GM23338 (cell line): ENCODE measurements at regions not wholly inside any gene's neighbourhood (a gene's known extent, or its start where the extent isn't known, plus 50 kb on each side); places are given as distances from the start of the nearest gene placed in this dataset.

Source experiments
- ATAC-seq: fragments of 200-7000 bp; cut with Tn5 transposase; 3 replicates; pipeline ENCODE4 v1.9.1; 2020
- DNase-seq: peaks from one replicate; pipeline ENCODE4 v3.0.0-alpha.2; 2015; ENCODE audit warnings: low spot score
- H2AFZ ChIP-seq: fragments of 200-600 bp; sonication (generic); 2 replicates; pipeline ENCODE4 v1.8.0; 2016; ENCODE audit warnings: antibody characterized with exemption, mild to moderate bottlenecking, moderate library complexity
- H3F3A ChIP-seq: fragments of 200-600 bp; sonication (generic); replicated peaks from 2 replicates; pipeline ENCODE4 v1.8.0; 2017; ENCODE audit warnings: antibody characterized with exemption, mixed run types, low read depth
- H3K27ac ChIP-seq: fragments of 200-600 bp; sonication (generic); 2 replicates; pipeline ENCODE4 v1.6.1; 2016; ENCODE audit warnings: low read depth
- H3K27me3 ChIP-seq: fragments of 200-600 bp; sonication (generic); 2 replicates; pipeline ENCODE4 v1.8.0; 2016; ENCODE audit warnings: mild to moderate bottlenecking, mixed run types, moderate library complexity; ENCODE audit not compliant: insufficient read depth
- H3K36me3 ChIP-seq: fragments of 200-600 bp; sonication (generic); 2 replicates; pipeline ENCODE4 v1.8.0; 2016; ENCODE audit warnings: mild to moderate bottlenecking; ENCODE audit not compliant: insufficient read depth
- H3K4me1 ChIP-seq: fragments of 200-600 bp; sonication (generic); 2 replicates; pipeline ENCODE4 v1.8.0; 2016; ENCODE audit warnings: mild to moderate bottlenecking, moderate library complexity; ENCODE audit not compliant: insufficient read depth
- H3K4me2 ChIP-seq: fragments of 200-600 bp; sonication (generic); 2 replicates; pipeline ENCODE4 v1.7.1; 2017; ENCODE audit warnings: mixed run types
- H3K4me3 ChIP-seq: fragments of 200-600 bp; sonication (generic); 2 replicates; pipeline ENCODE4 v1.6.1; 2016; ENCODE audit warnings: mixed run types
- H3K79me2 ChIP-seq: fragments of 200-600 bp; sonication (generic); replicated peaks from 2 replicates; pipeline ENCODE4 v1.8.0; 2017; ENCODE audit warnings: mild to moderate bottlenecking; ENCODE audit not compliant: insufficient read depth
- H3K9me2 ChIP-seq: fragments of 200-600 bp; sonication (generic); 2 replicates; pipeline ENCODE4 v1.8.0; 2017; ENCODE audit not compliant: insufficient read depth
- H4K20me1 ChIP-seq: fragments of 200-600 bp; sonication (generic); replicated peaks from 2 replicates; pipeline ENCODE4 v1.8.0; 2017; ENCODE audit warnings: mild to moderate bottlenecking; ENCODE audit not compliant: insufficient read depth
- H3K27ac Mint-ChIP-seq: 2 replicates; pipeline ENCODE4 v1.8.0; 2020; ENCODE audit warnings: inconsistent platforms, mild to moderate bottlenecking, moderate library complexity, mixed read lengths
- H3K27me3 Mint-ChIP-seq: 3 replicates; pipeline ENCODE4 v1.8.0; 2022; ENCODE audit warnings: low read depth, mild to moderate bottlenecking, moderate library complexity, mixed read lengths, inconsistent platforms; ENCODE audit not compliant: insufficient read depth, poor library complexity
- H3K36me3 Mint-ChIP-seq: 3 replicates; pipeline ENCODE4 v1.8.0; 2021; ENCODE audit warnings: low read depth, mild to moderate bottlenecking, inconsistent platforms, moderate library complexity, mixed read lengths
- H3K4me1 Mint-ChIP-seq: 3 replicates; pipeline ENCODE4 v1.8.0; 2020; ENCODE audit warnings: mild to moderate bottlenecking, inconsistent platforms, mixed read lengths
- H3K4me3 Mint-ChIP-seq: 3 replicates; pipeline ENCODE4 v1.8.0; 2021; ENCODE audit warnings: moderate library complexity, mild to moderate bottlenecking, inconsistent platforms, mixed read lengths
- H3K9me3 Mint-ChIP-seq: 3 replicates; pipeline ENCODE4 v1.8.0; 2020; ENCODE audit warnings: moderate library complexity, mild to moderate bottlenecking, inconsistent platforms, mixed read lengths
- EZH2 ChIP-seq: fragments of 200-600 bp; sonication (generic); IDR thresholded peaks from one replicate; pipeline ENCODE4 v1.8.0; 2017; ENCODE audit warnings: antibody characterized with exemption, mild to moderate bottlenecking, low read depth; ENCODE audit not compliant: unreplicated experiment
- POLR2AphosphoS5 ChIP-seq: IDR thresholded peaks from 2 replicates; pipeline ENCODE4 v1.6.1; 2016; ENCODE audit warnings: antibody characterized with exemption, low read depth
- REST ChIP-seq: IDR thresholded peaks from one replicate; pipeline ENCODE4 v1.6.1; 2018; ENCODE audit warnings: antibody characterized with exemption; ENCODE audit not compliant: unreplicated experiment
- ZNF114 ChIP-seq: fragments of 250-450 bp; sonication (Bioruptor Pico); IDR thresholded peaks from 2 replicates; pipeline ENCODE4 v1.5.0; 2020; ENCODE audit warnings: mild to moderate bottlenecking, moderate library complexity
- ZNF462 ChIP-seq: fragments of 250-450 bp; sonication (Bioruptor Pico); IDR thresholded peaks from 2 replicates; pipeline ENCODE4 v1.5.0; 2020; ENCODE audit warnings: mild to moderate bottlenecking, moderate library complexity

GRCh38 chr14:22464422-22465142 is 124.4 kb downstream of the DAD1 start:
- no peak for TF ChIP-seq ZNF114 (CRISPR knock-in tag)
- TF ChIP-seq ZNF462 (CRISPR knock-in tag) = no peak
- TF ChIP-seq EZH2 = no peak
- TF ChIP-seq POLR2AphosphoS5 = no peak
- no peak for TF ChIP-seq REST
- H3K27me3 ChIP-seq = no peaks in the 10 kb centered on the region
- H3K4me1 ChIP-seq = no peaks in the 10 kb centered on the region
- Mint-ChIP-seq H3K4me1 (peaks cover 3% of the 10 kb centered on the region; the same call in 1 of the 3 replicates), H3K9me3 (no peaks in the 10 kb centered on the region), H3K36me3 (no peaks in the 10 kb centered on the region), H3K27me3 (peaks cover 2% of the 10 kb centered on the region), H3K27ac (no peak overlapping the region), H3K4me3 (no peak overlapping the region)
- no peak overlapping the region for H3K4me2 ChIP-seq
- H4K20me1 ChIP-seq = no peaks in the 10 kb centered on the region
- H2AFZ ChIP-seq = no peak overlapping the region
- H3K9me2 ChIP-seq = no peaks in the 10 kb centered on the region
- no peak for DNase-seq
- no peak overlapping the region for H3K27ac ChIP-seq
- no peak for ATAC-seq
- H3K79me2 ChIP-seq = no peaks in the 10 kb centered on the region
- no peaks in the 10 kb centered on the region for H3F3A ChIP-seq
- H3K36me3 ChIP-seq = no peaks in the 10 kb centered on the region
- H3K4me3 ChIP-seq = no peak overlapping the region
